Type B pancreatic cell (in vitro differentiated cells): ENCODE measurements at regions not wholly inside any gene's neighbourhood (a gene's known extent, or its start where the extent isn't known, plus 50 kb on each side); places are given as distances from the start of the nearest gene placed in this dataset.

Experiments used
- DNase-seq: peaks from one replicate; pipeline ENCODE4 v3.0.0; 2021; ENCODE audit warnings: mixed read lengths; ENCODE audit not compliant: unreplicated experiment; ENCODE audit errors: extremely low spot score
- H3K27ac Mint-ChIP-seq: 2 replicates; pipeline ENCODE4 v1.8.0; 2021; ENCODE audit warnings: mild to moderate bottlenecking, mixed read lengths
- H3K27me3 Mint-ChIP-seq: 2 replicates; pipeline ENCODE4 v1.8.0; 2021; ENCODE audit warnings: mixed read lengths
- H3K36me3 Mint-ChIP-seq: 2 replicates; pipeline ENCODE4 v1.8.0; 2021; ENCODE audit warnings: mixed read lengths
- H3K4me1 Mint-ChIP-seq: one replicate; pipeline ENCODE4 v1.8.0; 2021; ENCODE audit warnings: mixed read lengths; ENCODE audit not compliant: unreplicated experiment
- H3K4me3 Mint-ChIP-seq: 2 replicates; pipeline ENCODE4 v1.8.0; 2021; ENCODE audit warnings: mild to moderate bottlenecking, mixed read lengths
- H3K9me3 Mint-ChIP-seq: 2 replicates; pipeline ENCODE4 v1.8.0; 2021; ENCODE audit warnings: mixed read lengths
- TF ChIP-seq, protein P1 (sequence below): fragments of 200-600 bp; sonication (generic); conservative IDR thresholded peaks from 2 replicates; pipeline ENCODE4 v1.5.0; 2021; ENCODE audit warnings: antibody characterized with exemption, mild to moderate bottlenecking

DNA sequence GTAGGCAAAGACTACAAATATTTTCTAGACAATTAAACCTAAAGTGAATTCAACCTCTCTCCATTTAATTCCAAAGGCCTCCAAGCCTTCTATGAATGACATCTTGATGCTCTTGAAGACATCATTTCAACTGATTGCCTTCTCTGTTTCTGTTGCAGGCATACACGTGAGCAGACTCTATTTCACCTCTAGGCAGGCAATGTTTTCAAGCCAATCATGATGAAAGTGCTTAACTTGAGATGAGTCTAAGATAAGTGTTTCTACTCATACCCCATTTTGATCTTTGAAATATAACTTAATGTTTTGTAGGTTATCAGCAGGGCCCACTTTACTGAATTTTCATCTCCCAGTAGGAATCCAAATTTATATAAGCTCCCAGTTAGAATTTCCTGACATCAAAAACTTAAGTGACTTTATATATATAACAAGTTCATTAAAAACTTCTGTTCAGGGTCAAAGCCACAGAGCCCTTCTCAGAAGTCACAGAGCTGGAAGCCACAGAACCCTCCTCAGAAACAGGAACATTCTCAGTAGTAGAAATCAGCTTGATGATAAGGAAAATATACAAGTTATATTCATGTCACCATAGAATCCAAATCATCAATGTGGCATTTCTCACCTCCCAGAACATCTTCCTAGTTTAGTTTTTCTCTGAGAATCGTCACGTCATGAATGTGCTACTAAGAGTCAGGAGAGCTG is 108.5 kb downstream of the PHLDA1 start:
- Mint-ChIP-seq H3K27me3 (no peaks in the 10 kb centered on the region), H3K36me3 (no peaks in the 10 kb centered on the region)
- TF ChIP-seq, protein P1, sequence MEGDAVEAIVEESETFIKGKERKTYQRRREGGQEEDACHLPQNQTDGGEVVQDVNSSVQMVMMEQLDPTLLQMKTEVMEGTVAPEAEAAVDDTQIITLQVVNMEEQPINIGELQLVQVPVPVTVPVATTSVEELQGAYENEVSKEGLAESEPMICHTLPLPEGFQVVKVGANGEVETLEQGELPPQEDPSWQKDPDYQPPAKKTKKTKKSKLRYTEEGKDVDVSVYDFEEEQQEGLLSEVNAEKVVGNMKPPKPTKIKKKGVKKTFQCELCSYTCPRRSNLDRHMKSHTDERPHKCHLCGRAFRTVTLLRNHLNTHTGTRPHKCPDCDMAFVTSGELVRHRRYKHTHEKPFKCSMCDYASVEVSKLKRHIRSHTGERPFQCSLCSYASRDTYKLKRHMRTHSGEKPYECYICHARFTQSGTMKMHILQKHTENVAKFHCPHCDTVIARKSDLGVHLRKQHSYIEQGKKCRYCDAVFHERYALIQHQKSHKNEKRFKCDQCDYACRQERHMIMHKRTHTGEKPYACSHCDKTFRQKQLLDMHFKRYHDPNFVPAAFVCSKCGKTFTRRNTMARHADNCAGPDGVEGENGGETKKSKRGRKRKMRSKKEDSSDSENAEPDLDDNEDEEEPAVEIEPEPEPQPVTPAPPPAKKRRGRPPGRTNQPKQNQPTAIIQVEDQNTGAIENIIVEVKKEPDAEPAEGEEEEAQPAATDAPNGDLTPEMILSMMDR = no peak

GRCh38 chr12:75921622-75922289 is 109.8 kb downstream of the PHLDA1 start:
- peaks cover 5% of the 10 kb centered on the region for H3K9me3 Mint-ChIP-seq
- peaks cover 15% of the 10 kb centered on the region for H3K4me1 Mint-ChIP-seq
- TF ChIP-seq, protein P1 = no peak
- H3K27ac Mint-ChIP-seq = no peak overlapping the region
- DNase-seq = no peak
- H3K27me3 Mint-ChIP-seq = no peaks in the 10 kb centered on the region
- no peak overlapping the region for H3K4me3 Mint-ChIP-seq
- H3K36me3 Mint-ChIP-seq = no peaks in the 10 kb centered on the region

More for the DNA sequence above, 108.5 kb downstream of the PHLDA1 start:
- H3K27ac Mint-ChIP-seq = no peak overlapping the region
- no peak for DNase-seq
- H3K9me3 Mint-ChIP-seq = peaks cover 12% of the 10 kb centered on the region
- peaks cover 10% of the 10 kb centered on the region for H3K4me1 Mint-ChIP-seq
- H3K4me3 Mint-ChIP-seq = no peak overlapping the region

GRCh38 chr12:75917715-75918114 is 113.9 kb downstream of the PHLDA1 start:
- Mint-ChIP-seq H3K27ac (no peak overlapping the region), H3K9me3 (no peaks in the 10 kb centered on the region), H3K36me3 (no peaks in the 10 kb centered on the region), H3K4me3 (no peak overlapping the region), H3K27me3 (no peaks in the 10 kb centered on the region), H3K4me1 (peaks cover 25% of the 10 kb centered on the region)
- DNase-seq = no peak
- TF ChIP-seq, protein P1 = no peak

- no peaks in the 10 kb centered on the region for H3K27me3 Mint-ChIP-seq
- H3K4me1 Mint-ChIP-seq = peaks cover 25% of the 10 kb centered on the region
- DNase-seq = no peak
- H3K4me3 Mint-ChIP-seq = no peak overlapping the region
- H3K27ac Mint-ChIP-seq = no peak overlapping the region
- H3K36me3 Mint-ChIP-seq = no peaks in the 10 kb centered on the region
- TF ChIP-seq, protein P1 = no peak
- H3K9me3 Mint-ChIP-seq = no peaks in the 10 kb centered on the region
Measured at GRCh38 chr12:75917083-75917482, 114.5 kb downstream of the PHLDA1 start.

- Mint-ChIP-seq H3K4me1 (peaks cover 29% of the 10 kb centered on the region), H3K27ac (no peak overlapping the region), H3K4me3 (no peak overlapping the region), H3K9me3 (peaks cover 3% of the 10 kb centered on the region), H3K36me3 (no peaks in the 10 kb centered on the region), H3K27me3 (no peaks in the 10 kb centered on the region)
- no peak for DNase-seq
- TF ChIP-seq, protein P1 = no peak
Measured at GRCh38 chr12:75913502-75914351, 117.8 kb downstream of the PHLDA1 start.
